ENCODE measurements at regions not wholly inside any gene's neighbourhood (a gene's known extent, or its start where the extent isn't known, plus 50 kb on each side); places are given as distances from the start of the nearest gene placed in this dataset.
"Not testable (repeated sequence)": the region's sequence is repeated elsewhere in the genome, so short reads cannot be mapped to it uniquely, and the experiment has no call there.

- not testable (repeated sequence) for TF ChIP-seq TAF1 (IDR thresholded peaks at IDR 0.05; ENCODE audit: borderline replicate concordance, low read depth, low read length); POLR2AphosphoS5 (IDR thresholded peaks at IDR 0.05; ENCODE audit: low read depth, low read length)
Measured at GRCh38 chr6:76823578-76823977, 639.7 kb downstream of the HTR1B start.
